AG04450 (cell line): ENCODE measurements at regions not wholly inside any gene's neighbourhood (a gene's known extent, or its start where the extent isn't known, plus 50 kb on each side); places are given as distances from the start of the nearest gene placed in this dataset.
A peak's percentile ranks its signal among the peaks of the same experiment; 100 is the strongest.

Experiments used
- CTCF ChIA-PET: fragments of 300-600, 350-600 bp; formaldehyde crosslinking; extraction: SDS; loops from one replicate; lab custom pipeline; 2022; ENCODE audit warnings: antibody characterized with exemption, inconsistent platforms; lab: Charles Lee
- POLR2A ChIA-PET: fragments of 350-600 bp; formaldehyde crosslinking; extraction: SDS; loops from one replicate; lab custom pipeline; 2021; ENCODE audit warnings: antibody characterized with exemption, inconsistent platforms; lab: Yijun Ruan, JAX
- DNase-seq: peaks from one replicate; pipeline ENCODE4 v3.0.0-alpha.2; 2011; ENCODE audit warnings: low read depth, low spot score
- H3K27ac ChIP-seq: one replicate; pipeline ENCODE4 v1.5.1; 2012; ENCODE audit warnings: low read depth, low read length, control low read depth
- H3K27me3 ChIP-seq: one replicate; pipeline ENCODE4 v1.6.0; 2012; ENCODE audit warnings: low read length; ENCODE audit not compliant: control insufficient read depth, insufficient read depth
- H3K4me3 ChIP-seq: 2 replicates; pipeline ENCODE4 v1.5.1; 2011; ENCODE audit warnings: mild to moderate bottlenecking, low read depth, low read length, control low read depth
- H3K9me3 ChIP-seq: 2 replicates; pipeline ENCODE4 v1.5.1; 2012; ENCODE audit warnings: low read length; ENCODE audit not compliant: control insufficient read depth, insufficient read depth
- CTCF ChIP-seq: IDR thresholded peaks from 2 replicates; pipeline ENCODE4 v1.5.1; 2011; ENCODE audit warnings: low read depth, low read length, control low read depth, inconsistent platforms

DNA sequence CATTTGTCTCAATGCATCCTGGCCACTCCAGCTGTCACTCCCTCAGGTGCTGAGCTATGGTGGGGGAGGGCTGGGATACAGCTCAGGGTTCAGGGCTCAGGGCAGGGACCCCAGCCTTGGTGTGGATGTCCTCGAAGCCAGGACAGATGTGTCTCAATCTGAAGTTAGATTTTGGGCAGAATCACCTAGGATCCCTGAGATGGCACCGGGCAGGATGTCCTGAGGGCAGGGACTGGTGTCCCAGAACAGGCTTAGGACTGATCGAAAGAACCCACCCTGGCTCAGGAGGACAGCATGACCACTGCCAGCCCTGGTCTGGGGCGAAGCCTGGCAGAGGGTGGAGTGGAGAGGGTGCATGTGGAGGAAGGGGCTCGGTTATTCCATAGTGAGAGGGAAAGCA is 96.8 kb upstream of the THY1 start:
- CTCF ChIA-PET: interaction anchor here (2.6 kb wide), 1 partner anchor 14 kb away, joined by 9 read pairs; no protein-coding TSS in a partner anchor

DNA sequence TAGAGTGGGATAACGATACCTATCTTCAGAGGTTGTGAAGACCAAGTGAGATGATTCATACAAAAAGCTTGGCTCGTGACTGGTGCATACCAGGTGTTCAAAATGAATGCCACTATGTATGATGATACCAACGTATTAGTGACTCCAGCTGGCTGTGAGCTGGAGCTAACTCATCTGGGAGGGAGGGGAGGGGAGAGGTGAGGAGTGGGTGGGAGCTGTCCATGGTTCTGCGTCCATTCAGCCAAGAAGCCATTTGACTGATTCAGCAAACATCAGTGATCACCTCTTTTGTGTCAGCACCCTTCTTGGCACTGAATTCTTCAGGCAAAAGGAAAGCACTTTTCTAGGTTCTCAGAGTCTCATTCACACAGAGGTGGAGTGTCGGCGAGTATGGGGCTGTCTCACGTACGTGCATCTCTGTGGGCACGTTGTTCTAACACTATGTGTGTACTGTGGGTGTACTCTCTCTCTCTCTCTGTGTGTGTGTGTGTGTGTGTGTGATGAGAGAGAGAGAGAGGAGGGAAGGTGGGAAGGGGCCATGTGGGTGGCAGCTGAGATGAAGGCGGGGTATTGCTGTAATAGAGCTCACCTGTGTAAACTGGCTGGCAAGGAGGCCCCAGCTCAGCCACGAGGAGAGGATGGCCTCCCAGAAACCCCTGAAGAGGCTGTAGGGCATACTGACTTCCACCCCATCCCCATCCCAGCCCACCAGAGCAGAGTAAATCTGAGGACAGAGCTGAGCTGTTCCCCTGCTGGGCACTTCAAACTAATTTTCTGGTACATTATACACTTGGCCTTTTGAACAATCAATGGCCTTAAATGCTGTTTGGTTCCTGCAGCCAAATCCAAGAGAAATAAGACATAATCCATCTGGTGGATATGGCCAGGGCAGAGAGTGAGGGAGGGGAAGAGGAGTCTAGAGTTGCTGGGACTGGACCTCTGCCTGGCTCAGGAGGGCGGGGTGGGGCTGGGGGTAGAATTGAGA is 96.1 kb upstream of the THY1 start:
- no peak for TF ChIP-seq CTCF
- POLR2A ChIA-PET: no interaction called here
- Histone ChIP-seq H3K27ac (no peak overlapping the region), H3K27me3 (peaks cover 17% of the 10 kb centered on the region), H3K4me3 (no peak overlapping the region), H3K9me3 (no peaks in the 10 kb centered on the region; the same call in 1 of the 2 replicates)
- CTCF ChIA-PET: interaction anchor here (2.6 kb wide), 1 partner anchor 15 kb away, joined by 9 read pairs; no protein-coding TSS in a partner anchor
- DNase-seq: peak; percentile 18

More for the DNA sequence above, 96.8 kb upstream of the THY1 start:
- Histone ChIP-seq H3K27me3 (peaks cover 15% of the 10 kb centered on the region), H3K4me3 (no peak overlapping the region), H3K27ac (no peak overlapping the region), H3K9me3 (no peaks in the 10 kb centered on the region; the same call in 1 of the 2 replicates)
- TF ChIP-seq CTCF: no peak
- DNase-seq: no peak
- POLR2A ChIA-PET: no interaction called here

DNA sequence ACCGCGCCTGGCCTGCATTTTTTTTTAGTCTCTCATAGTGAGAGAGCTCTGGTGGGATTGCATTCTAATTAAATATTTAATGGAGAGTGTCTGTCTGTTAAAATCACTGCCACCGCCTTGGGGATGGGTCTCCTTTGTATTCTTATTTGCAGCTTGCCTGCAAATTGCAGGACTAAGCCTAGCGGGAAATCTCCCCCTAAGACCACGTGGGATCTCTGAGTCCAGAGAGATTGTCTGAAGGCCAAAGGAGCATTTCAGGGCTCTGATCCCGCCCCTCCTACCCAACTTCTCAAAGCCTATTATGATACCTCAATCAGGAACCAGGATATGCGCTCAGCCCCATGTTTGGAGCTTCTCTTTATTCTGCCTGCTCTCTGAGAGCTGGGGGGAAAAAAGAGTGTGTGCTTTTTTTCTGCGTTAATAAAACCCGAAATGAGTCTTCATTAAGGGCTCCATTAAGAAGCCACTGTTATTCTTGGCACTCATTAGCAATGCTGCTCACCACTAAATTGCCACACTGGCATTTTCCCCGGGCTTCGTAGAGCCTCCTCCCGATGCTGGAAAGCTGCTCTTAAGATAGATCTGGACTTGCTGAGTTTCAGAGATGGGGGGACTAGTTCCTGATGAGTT is 92.9 kb upstream of the THY1 start:
- TF ChIP-seq CTCF: no peak
- peaks cover 46% of the 10 kb centered on the region for H3K27me3 ChIP-seq
- H3K4me3 ChIP-seq: no peak overlapping the region
- POLR2A ChIA-PET: no interaction called here
- CTCF ChIA-PET: interaction anchor here (0.6 kb wide), 1 partner anchor 160 kb away, joined by 9 read pairs; no protein-coding TSS in a partner anchor
- H3K27ac ChIP-seq: no peak overlapping the region
- DNase-seq: no peak
- no peaks in the 10 kb centered on the region for H3K9me3 ChIP-seq

- CTCF ChIA-PET: interaction anchor here (1.7 kb wide), 1 partner anchor 20 kb away, joined by 4 read pairs; no protein-coding TSS in a partner anchor
- Histone ChIP-seq H3K27ac (no peak overlapping the region), H3K27me3 (peaks cover 43% of the 10 kb centered on the region), H3K4me3 (no peak overlapping the region), H3K9me3 (no peaks in the 10 kb centered on the region)
- DNase-seq: no peak
- POLR2A ChIA-PET: no interaction called here
- no peak for TF ChIP-seq CTCF
Observed at GRCh38 chr11:119513806-119514170, 90.8 kb upstream of the THY1 start.
